AG08395 (cell line): ENCODE measurements at regions not wholly inside any gene's neighbourhood (a gene's known extent, or its start where the extent isn't known, plus 50 kb on each side); places are given as distances from the start of the nearest gene placed in this dataset.

Source experiments
- DNase-seq: peaks from one replicate; pipeline ENCODE4 v3.0.0; 2012; ENCODE audit warnings: mixed read lengths, low spot score

GRCh38 chr3:187954873-187955586, 198.9 kb upstream of the LPP start:
- peak; percentile 74 for DNase-seq

GRCh38 chr3:187955587-187955952, 198.4 kb upstream of the LPP start:
- no peak for DNase-seq

GRCh38 chr3:187957165-187957581, 196.8 kb upstream of the LPP start:
- DNase-seq = no peak

- no peak for DNase-seq
Observed at GRCh38 chr3:187957582-187957981, 196.4 kb upstream of the LPP start.

- DNase-seq = no peak
Observed at GRCh38 chr3:187958432-187959003, 195.4 kb upstream of the LPP start.

GRCh38 chr3:187960820-187961219, 193.1 kb upstream of the LPP start:
- no peak for DNase-seq

- no peak for DNase-seq
Observed at GRCh38 chr3:187961366-187961765, 192.6 kb upstream of the LPP start.

- no peak for DNase-seq
Observed at GRCh38 chr3:187963003-187963676, 190.8 kb upstream of the LPP start.

- peak; percentile 28 for DNase-seq
Observed at GRCh38 chr3:187963677-187964385, 190.1 kb upstream of the LPP start.

- no peak for DNase-seq
Observed at GRCh38 chr3:187964760-187965159, 189.2 kb upstream of the LPP start.

- no peak for DNase-seq
Observed at GRCh38 chr3:187966096-187966495, 187.9 kb upstream of the LPP start.

GRCh38 chr3:187966636-187967406, 187.1 kb upstream of the LPP start:
- no peak for DNase-seq

GRCh38 chr3:187967993-187968392, 186.0 kb upstream of the LPP start:
- peak; percentile 29 for DNase-seq

- DNase-seq = peak; percentile 70
Observed at GRCh38 chr3:187968883-187969580, 184.9 kb upstream of the LPP start.

GRCh38 chr3:187969581-187969950, 184.4 kb upstream of the LPP start:
- DNase-seq = no peak

GRCh38 chr3:187970106-187970505, 183.9 kb upstream of the LPP start:
- DNase-seq = no peak

- DNase-seq = no peak
Observed at GRCh38 chr3:187971629-187972028, 182.3 kb upstream of the LPP start.

- DNase-seq = no peak
Observed at GRCh38 chr3:187972454-187972853, 181.5 kb upstream of the LPP start.

GRCh38 chr3:187973977-187974870, 179.7 kb upstream of the LPP start:
- DNase-seq = no peak

- no peak for DNase-seq
Observed at GRCh38 chr3:187974871-187975271, 179.1 kb upstream of the LPP start.
